T-helper 17 cell (primary cell): ENCODE measurements at regions not wholly inside any gene's neighbourhood (a gene's known extent, or its start where the extent isn't known, plus 50 kb on each side); places are given as distances from the start of the nearest gene placed in this dataset.

Experiments
- ATAC-seq: fragments of 150-1000 bp; cut with Tn5 transposase; 2 replicates; pipeline ENCODE4 v1.10.0; 2021; ENCODE audit warnings: mild to moderate bottlenecking, moderate library complexity
- DNase-seq, 3 donors: peaks; one replicate each; pipeline versions ENCODE4 v3.0.0 to v3.0.0-alpha.2; 2020 to 2021
- H3K9me3 ChIP-seq: one replicate; pipeline ENCODE4 v1.7.0; 2013; ENCODE audit warnings: low read length, mild to moderate bottlenecking; ENCODE audit not compliant: control insufficient read depth, poor library complexity, severe bottlenecking
- H3K27ac Mint-ChIP-seq: one replicate; pipeline ENCODE4 v1.8.0; 2022; ENCODE audit warnings: mild to moderate bottlenecking, moderate library complexity, mixed read lengths
- H3K27me3 Mint-ChIP-seq: one replicate; pipeline ENCODE4 v1.8.0; 2022; ENCODE audit warnings: mixed read lengths
- H3K36me3 Mint-ChIP-seq: one replicate; pipeline ENCODE4 v1.8.0; 2022; ENCODE audit warnings: low read depth, mixed read lengths
- H3K4me1 Mint-ChIP-seq: one replicate; pipeline ENCODE4 v1.8.0; 2022; ENCODE audit warnings: mild to moderate bottlenecking, mixed read lengths
- H3K4me3 Mint-ChIP-seq: one replicate; pipeline ENCODE4 v1.8.0; 2022; ENCODE audit warnings: mild to moderate bottlenecking, moderate library complexity, mixed read lengths

DNA sequence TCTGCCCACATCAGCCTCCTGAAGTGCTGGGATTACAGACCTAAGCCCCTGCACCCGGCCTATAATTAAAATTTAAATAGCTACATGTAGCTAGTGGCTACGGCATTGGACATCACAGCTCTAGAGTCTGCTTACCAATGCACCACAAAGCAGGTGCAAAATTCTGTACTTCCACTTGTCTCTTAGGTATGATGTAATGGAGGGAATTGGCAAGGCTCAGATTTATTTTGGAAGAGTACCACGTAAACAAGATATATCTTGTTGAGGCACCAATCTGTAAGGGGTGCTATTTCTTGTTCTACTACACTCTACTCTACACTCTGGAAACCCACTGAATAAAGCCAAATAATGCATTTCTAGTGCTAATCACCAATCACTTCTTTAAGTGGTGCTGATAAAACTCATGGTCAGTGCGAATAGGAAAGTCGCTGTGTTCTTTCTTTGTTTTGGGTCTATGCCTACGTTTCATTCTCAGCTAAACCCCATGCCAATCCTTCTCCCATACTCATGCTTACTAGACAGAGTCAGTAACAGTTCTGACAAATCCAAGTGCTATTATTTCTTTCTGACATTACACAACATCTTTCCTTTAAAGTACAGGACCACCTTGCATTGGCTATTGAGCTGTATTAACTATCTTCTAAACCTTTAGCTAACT is 92.3 kb downstream of the GC start:
- Mint-ChIP-seq H3K27me3 (peaks cover 70% of the 10 kb centered on the region), H3K4me1 (peaks cover 2% of the 10 kb centered on the region), H3K36me3 (no peaks in the 10 kb centered on the region), H3K4me3 (no peak overlapping the region), H3K27ac (no peak overlapping the region)
- H3K9me3 ChIP-seq = no peaks in the 10 kb centered on the region
- ATAC-seq (no peak), DNase-seq (no peak)

DNA sequence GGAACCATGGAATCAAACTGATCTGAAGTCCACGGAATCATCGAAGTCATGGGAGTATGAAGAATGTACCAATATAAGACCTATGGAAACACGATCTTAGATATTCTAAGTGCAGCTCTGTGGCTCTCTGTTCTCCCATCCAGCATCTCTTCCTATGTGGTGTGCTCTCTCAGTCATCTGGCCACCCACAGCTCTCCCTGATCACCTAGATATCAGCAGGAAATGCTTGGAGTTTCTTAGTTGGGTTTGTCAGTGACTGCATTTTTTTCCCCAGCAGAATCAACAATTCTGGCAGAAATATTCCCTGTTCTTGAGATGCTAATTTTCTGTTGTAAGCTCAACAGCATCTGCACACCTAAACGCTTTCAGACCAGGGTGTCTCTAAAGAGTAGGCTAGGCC is 94.1 kb downstream of the GC start:
- DNase-seq = no peak
- peaks cover 59% of the 10 kb centered on the region for H3K27me3 Mint-ChIP-seq
- H3K4me1 Mint-ChIP-seq = peaks cover 2% of the 10 kb centered on the region
- no peak overlapping the region for H3K27ac Mint-ChIP-seq
- ATAC-seq = no peak
- no peaks in the 10 kb centered on the region for H3K36me3 Mint-ChIP-seq
- no peaks in the 10 kb centered on the region for H3K9me3 ChIP-seq
- H3K4me3 Mint-ChIP-seq = no peak overlapping the region

DNA sequence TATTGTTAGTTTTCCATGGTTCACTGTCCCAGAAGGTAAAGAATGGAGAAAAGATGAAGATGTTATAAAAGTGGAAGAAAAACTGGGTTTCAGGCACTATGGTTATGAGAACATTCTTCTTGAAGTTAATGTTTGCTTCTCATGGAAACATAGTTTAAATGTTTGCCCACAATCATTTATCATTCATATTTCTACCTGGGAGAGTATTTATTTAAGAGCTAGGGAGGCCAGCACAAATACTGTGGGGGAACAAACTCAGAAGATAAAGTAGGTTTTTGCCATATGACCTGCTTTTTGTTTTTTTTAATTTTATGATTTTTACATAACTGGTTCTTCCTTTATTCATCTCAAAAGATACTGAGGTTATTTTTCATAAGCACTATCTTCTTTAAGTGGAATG is 96.8 kb downstream of the GC start:
- ATAC-seq (no peak), DNase-seq (no peak)
- H3K27me3 Mint-ChIP-seq = peaks cover 40% of the 10 kb centered on the region
- no peaks in the 10 kb centered on the region for H3K9me3 ChIP-seq
- no peak overlapping the region for H3K27ac Mint-ChIP-seq
- H3K36me3 Mint-ChIP-seq = no peaks in the 10 kb centered on the region
- no peak overlapping the region for H3K4me3 Mint-ChIP-seq
- peaks cover 3% of the 10 kb centered on the region for H3K4me1 Mint-ChIP-seq

DNA sequence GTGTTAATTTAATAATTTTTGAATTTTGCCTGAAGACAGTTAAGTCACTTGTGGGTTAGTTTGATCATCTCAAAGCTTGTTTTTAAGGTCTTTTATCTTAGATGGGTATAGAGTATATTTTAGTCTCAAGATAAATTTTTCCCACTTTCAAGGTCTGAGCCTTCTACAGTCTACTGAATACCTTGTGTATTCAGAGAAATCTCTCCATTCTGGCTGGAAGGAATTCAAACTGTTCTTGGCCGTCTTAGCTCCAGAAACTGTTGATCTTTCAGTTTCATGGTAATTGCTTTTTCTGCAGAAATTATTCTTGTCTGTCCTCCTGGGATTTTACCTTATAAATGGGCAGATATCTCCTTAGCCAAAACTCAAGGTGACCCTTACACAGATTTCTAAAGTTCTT is 97.9 kb downstream of the GC start:
- H3K27ac Mint-ChIP-seq = no peak overlapping the region
- H3K27me3 Mint-ChIP-seq = peaks cover 32% of the 10 kb centered on the region
- DNase-seq (no peak), ATAC-seq (no peak)
- H3K4me1 Mint-ChIP-seq = peaks cover 2% of the 10 kb centered on the region
- no peak overlapping the region for H3K4me3 Mint-ChIP-seq
- H3K9me3 ChIP-seq = no peaks in the 10 kb centered on the region
- H3K36me3 Mint-ChIP-seq = no peaks in the 10 kb centered on the region

DNA sequence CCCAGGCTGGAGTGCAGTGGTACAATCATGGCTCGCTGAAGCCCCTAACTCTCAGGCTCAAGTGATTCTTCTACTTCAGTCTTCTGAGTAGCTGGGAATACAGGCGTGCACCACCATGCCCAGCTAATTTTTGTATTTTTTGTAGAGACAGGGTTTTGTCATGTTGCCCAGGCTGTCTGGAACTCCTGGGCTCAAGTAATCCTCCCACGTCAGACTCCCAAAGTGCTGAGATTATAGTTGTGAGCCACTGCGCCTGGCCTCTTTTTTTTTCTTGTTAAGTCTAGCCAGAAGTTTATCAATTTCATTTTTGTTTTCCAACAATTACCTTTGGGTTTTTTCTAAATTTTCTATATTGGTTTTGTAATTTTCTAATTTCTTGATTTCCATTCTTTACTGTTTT is 100.6 kb downstream of the GC start:
- H3K27ac Mint-ChIP-seq = no peak overlapping the region
- peak overlapping the region; percentile 34 for H3K4me3 Mint-ChIP-seq
- no peak for DNase-seq
- peaks cover 4% of the 10 kb centered on the region for H3K4me1 Mint-ChIP-seq
- no peak for ATAC-seq
- H3K9me3 ChIP-seq = no peaks in the 10 kb centered on the region
- no peaks in the 10 kb centered on the region for H3K36me3 Mint-ChIP-seq
- peaks cover 12% of the 10 kb centered on the region for H3K27me3 Mint-ChIP-seq

DNA sequence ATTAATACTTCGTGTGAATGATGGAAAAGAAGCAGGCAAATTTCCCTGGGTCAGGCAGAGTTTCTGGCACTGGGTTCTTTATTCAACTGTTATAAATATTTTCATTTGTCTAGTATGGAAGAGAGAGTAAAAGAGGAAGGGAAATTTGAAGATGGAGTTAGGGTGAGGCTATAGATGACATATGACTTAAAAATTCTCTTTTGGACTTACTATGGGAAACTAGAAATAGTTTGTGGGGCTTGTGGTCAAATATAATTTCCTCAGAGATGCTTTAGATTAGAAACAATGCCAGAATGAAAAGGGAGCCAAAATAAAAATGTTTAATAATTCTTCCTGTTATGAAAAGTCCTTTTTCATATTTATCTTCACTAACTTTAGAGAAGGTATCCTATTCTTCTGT is 103.2 kb downstream of the GC start:
- no peak overlapping the region for H3K4me3 Mint-ChIP-seq
- no peaks in the 10 kb centered on the region for H3K27me3 Mint-ChIP-seq
- ATAC-seq (no peak), DNase-seq (no peak)
- H3K27ac Mint-ChIP-seq = no peak overlapping the region
- H3K36me3 Mint-ChIP-seq = no peaks in the 10 kb centered on the region
- H3K9me3 ChIP-seq = no peaks in the 10 kb centered on the region
- peaks cover 4% of the 10 kb centered on the region for H3K4me1 Mint-ChIP-seq

DNA sequence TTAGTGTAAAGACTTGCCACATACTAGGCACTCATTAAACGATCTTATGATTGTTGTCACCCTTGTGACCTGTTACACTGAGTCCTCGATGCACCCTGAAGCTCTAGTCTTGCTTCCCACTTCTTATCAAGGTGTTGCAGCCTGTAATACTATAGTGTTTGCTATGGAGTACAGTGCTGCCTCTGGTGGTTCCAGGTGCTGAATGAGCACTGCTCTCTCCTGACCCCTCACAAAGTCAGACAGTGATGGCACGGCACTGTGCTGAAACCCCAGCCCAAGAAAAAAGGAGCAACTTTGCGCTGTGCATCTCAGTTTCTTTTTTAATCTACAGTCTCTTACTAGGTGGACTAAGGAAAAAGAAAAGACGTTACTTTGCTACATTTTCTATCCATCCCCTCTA is 106.3 kb downstream of the GC start:
- no peaks in the 10 kb centered on the region for H3K9me3 ChIP-seq
- Mint-ChIP-seq H3K4me1 (peaks cover 3% of the 10 kb centered on the region), H3K4me3 (no peak overlapping the region), H3K27ac (no peak overlapping the region), H3K36me3 (no peaks in the 10 kb centered on the region), H3K27me3 (no peaks in the 10 kb centered on the region)
- no peak for ATAC-seq
- no peak for DNase-seq

DNA sequence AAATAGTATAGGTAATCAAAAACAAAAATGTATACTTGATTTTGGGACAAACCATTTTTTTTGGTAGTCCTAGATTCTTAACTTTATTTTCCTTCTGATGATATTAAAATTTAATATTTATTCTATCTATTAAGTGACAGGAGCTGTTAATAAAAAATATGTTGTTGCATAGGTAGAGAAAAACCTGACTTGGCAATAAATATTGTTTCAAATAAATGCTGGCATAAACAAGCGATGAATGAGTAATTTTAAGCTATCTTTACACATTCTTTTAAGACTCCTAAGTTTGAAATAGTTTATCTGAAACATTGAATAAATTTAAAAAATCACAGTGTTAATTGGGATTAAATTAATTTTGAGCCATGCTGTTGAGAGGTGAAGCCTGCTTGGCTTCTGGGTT is 114.6 kb downstream of the GC start:
- Mint-ChIP-seq H3K4me3 (no peak overlapping the region), H3K4me1 (no peaks in the 10 kb centered on the region), H3K27ac (no peak overlapping the region), H3K36me3 (no peaks in the 10 kb centered on the region), H3K27me3 (peaks cover 14% of the 10 kb centered on the region)
- no peak for ATAC-seq
- no peak for DNase-seq
- H3K9me3 ChIP-seq = no peaks in the 10 kb centered on the region

DNA sequence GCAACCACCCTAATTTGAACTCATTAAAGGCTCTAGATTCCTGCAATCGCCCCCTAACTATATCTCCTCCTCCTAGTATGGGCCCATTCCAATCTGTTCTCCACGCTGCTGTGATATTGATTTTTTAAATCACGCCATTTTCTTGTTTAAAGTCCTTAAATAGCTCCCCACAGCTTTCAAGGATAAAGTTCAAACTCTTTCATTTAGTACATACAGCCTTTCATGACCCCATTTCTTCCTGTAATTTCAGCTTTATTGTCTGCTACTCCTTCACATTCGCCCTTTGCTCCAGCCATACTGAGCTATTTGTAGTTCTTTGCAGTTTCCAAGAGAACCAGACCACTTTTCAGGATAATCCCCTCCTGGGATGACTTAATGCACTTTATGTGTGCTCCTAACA is 118.5 kb downstream of the GC start:
- ATAC-seq (no peak), DNase-seq (no peak)
- no peaks in the 10 kb centered on the region for H3K4me1 Mint-ChIP-seq
- H3K27ac Mint-ChIP-seq = no peak overlapping the region
- H3K4me3 Mint-ChIP-seq = no peak overlapping the region
- peaks cover 30% of the 10 kb centered on the region for H3K27me3 Mint-ChIP-seq
- no peaks in the 10 kb centered on the region for H3K36me3 Mint-ChIP-seq
- H3K9me3 ChIP-seq = no peaks in the 10 kb centered on the region

DNA sequence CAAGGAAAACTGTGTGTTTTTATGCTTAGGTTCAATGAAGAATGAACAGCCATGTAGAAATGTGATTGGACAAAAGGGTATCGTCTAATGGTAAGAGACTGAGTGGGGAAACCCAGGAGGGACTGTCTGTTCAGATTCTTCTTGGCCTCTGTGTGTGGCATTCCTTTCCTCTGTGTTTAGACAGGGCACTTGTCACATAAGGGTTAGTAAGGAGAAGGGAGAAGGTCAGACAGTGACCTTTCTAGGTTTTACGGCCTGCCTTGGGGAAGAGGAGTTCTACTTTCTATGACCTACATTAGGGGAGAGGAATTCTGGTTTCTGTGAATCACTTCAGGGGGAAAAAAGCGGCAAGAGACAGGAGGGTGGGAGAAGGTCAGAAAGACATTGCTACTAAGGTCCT is 119.5 kb downstream of the GC start:
- H3K27ac Mint-ChIP-seq = no peak overlapping the region
- H3K36me3 Mint-ChIP-seq = no peaks in the 10 kb centered on the region
- ATAC-seq (no peak), DNase-seq (no peak)
- H3K4me3 Mint-ChIP-seq = no peak overlapping the region
- H3K9me3 ChIP-seq = no peaks in the 10 kb centered on the region
- no peaks in the 10 kb centered on the region for H3K4me1 Mint-ChIP-seq
- peaks cover 40% of the 10 kb centered on the region for H3K27me3 Mint-ChIP-seq

DNA sequence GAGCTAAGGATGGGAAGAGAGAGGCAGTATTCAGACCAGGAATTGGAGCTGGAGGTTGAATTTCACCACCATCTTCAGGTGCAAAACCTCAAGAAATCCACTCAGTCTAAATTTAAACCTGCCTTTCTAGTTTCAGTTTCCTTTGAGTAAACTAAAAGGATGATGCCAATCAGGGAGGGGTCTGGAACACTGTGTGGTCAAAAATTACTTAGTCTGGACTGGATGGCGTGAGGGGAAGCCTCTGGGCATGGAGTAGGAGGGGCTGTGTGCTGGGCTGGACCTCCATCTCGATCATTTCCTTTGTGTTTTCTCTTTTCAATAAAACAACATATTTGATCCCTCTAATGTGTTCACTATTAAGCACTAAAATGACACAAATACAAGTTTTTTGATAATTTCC is 120.1 kb downstream of the GC start:
- H3K27me3 Mint-ChIP-seq = peaks cover 41% of the 10 kb centered on the region
- no peak for DNase-seq
- H3K4me1 Mint-ChIP-seq = no peaks in the 10 kb centered on the region
- H3K9me3 ChIP-seq = no peaks in the 10 kb centered on the region
- H3K27ac Mint-ChIP-seq = no peak overlapping the region
- no peaks in the 10 kb centered on the region for H3K36me3 Mint-ChIP-seq
- H3K4me3 Mint-ChIP-seq = no peak overlapping the region
- ATAC-seq = no peak

DNA sequence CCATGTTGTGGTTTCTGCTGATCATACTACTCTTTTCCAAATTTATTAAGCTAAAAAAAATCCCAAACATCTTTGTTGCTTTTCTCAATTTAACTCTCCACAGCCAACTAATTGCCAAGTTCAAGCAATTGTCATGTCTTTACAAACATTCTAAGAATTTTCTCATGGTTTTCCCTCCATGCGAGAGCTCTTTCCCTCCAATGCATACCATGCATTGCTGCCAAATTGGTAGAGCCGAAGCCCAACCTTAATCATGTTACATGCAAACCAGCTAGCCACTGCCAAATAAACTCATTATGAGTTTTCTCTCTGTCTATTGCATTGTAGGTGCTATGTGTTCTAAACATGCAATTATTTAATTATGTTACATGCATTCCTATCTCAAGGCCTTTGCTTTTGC is 123.9 kb downstream of the GC start:
- Mint-ChIP-seq H3K4me1 (no peaks in the 10 kb centered on the region), H3K4me3 (no peak overlapping the region), H3K27me3 (peaks cover 34% of the 10 kb centered on the region), H3K27ac (no peak overlapping the region), H3K36me3 (no peaks in the 10 kb centered on the region)
- DNase-seq = no peak
- no peak for ATAC-seq
- H3K9me3 ChIP-seq = no peaks in the 10 kb centered on the region

DNA sequence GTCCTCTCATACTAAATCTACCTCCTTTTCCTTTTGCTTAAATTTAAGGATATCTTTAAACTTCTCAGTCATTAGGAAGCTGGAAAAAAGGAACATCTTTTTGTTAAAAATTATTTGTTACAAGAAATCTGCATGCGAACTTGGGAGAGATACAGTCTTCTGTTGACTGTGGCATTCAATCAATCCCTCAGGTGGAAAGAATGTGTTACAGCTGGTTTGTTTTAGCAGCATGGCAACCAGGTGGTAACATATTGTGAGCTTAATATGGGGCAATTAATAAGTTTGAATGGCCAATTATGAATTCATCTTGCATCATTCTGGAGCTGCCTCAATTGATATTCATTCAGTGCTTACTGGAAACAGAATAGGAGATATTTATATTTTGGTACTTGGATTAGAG is 135.0 kb downstream of the GC start:
- no peak overlapping the region for H3K27ac Mint-ChIP-seq
- no peak overlapping the region for H3K4me3 Mint-ChIP-seq
- no peaks in the 10 kb centered on the region for H3K36me3 Mint-ChIP-seq
- DNase-seq = no peak
- no peaks in the 10 kb centered on the region for H3K4me1 Mint-ChIP-seq
- H3K27me3 Mint-ChIP-seq = no peaks in the 10 kb centered on the region
- ATAC-seq = no peak
- H3K9me3 ChIP-seq = no peaks in the 10 kb centered on the region

DNA sequence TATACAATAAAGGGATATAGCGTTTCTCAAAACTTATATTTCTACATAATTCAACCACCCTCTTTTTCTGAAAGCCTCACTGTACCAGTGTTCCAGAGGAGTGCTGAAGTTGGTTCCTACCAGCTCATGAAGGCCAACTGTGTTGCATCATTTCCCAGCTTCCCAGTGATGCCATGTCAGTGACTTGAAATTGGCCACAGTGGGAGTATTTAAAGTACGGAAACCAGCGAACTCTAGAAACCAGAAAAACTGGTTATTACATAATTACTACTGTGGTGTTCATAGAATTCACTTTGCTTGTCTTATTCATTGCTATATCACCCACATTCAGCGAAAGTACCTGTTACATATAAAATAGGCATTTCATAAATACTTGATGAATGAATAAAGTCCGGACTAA is 135.4 kb downstream of the GC start:
- DNase-seq = no peak
- ATAC-seq = no peak
- H3K4me3 Mint-ChIP-seq = no peak overlapping the region

More for the DNA sequence above, 135.4 kb downstream of the GC start:
- H3K27me3 Mint-ChIP-seq = no peaks in the 10 kb centered on the region
- no peaks in the 10 kb centered on the region for H3K4me1 Mint-ChIP-seq
- no peak overlapping the region for H3K27ac Mint-ChIP-seq
- no peaks in the 10 kb centered on the region for H3K36me3 Mint-ChIP-seq
- H3K9me3 ChIP-seq = no peaks in the 10 kb centered on the region
